Islet precursor cell (in vitro differentiated cells): ENCODE measurements at regions not wholly inside any gene's neighbourhood (a gene's known extent, or its start where the extent isn't known, plus 50 kb on each side); places are given as distances from the start of the nearest gene placed in this dataset.
"Not testable (repeated sequence)": the region's sequence is repeated elsewhere in the genome, so short reads cannot be mapped to it uniquely, and the experiment has no call there.

Experiments
- DNase-seq: peaks from one replicate; pipeline ENCODE4 v3.0.0-alpha.2; 2018

DNA sequence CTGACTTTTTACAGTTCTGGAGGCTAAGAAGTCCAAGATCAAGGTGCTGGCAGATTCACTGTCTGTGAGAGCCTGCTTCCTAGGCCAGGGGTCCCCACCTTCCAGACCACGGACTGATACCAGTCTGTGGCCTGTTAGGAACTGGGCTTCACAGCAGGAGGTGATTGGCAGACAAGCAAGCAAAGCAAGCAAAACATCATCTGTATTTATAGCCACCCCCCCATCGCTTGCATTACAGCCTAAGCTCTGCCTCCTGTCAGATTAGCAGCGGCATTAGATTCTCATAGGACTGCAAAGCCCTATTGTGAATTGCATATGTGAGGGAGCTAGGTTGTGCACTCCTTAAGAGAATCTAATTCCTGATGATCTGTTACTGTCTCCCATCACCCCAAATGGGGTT lies 194.7 kb upstream of the THRB start:
- DNase-seq: no peak

- no peak for DNase-seq
Observed at GRCh38 chr3:24690777-24691176, 196.1 kb upstream of the THRB start.

GRCh38 chr3:24699078-24699477 lies 204.4 kb upstream of the THRB start:
- not testable (repeated sequence) for DNase-seq

- no peak for DNase-seq
Observed at GRCh38 chr3:24704496-24704895, 209.8 kb upstream of the THRB start.

DNA sequence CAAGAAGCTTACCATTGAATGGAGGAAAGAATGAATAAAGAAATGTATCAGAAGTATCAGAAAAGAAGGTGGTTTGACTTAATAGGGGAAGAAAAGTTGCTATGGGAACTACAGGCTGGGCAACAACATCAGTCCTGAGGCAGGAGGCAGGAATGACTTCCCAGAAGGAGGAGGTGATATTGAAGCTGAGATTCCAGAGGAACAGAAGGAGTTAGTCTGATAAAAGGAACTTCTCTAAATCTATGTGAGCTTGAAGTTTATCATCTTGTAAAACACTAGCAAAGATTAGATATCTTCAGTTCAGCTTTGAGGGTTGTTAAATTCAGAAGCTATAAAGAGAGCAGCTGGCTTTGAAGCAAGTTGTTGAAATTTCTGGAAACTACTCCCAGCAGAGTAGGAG lies 213.3 kb upstream of the THRB start:
- DNase-seq: no peak

DNA sequence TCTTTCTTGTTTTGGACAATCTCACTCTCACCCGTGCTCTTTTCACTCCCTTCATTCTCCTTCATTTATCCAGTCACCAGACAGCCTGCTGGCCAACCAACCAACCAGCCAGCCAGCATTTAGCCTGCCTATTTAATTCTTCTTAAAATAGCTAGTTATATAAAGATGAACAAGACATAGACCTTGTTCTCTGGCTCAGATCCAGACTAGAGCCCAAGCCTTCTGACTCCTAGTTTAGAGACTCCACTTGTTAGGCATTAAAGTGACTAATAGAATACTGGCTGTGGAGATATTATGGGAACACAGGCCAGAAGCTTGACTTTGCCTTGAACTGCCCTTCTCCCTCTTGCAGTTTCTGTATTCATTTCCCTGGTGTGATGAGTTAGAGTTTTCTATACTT lies 215.3 kb upstream of the THRB start:
- DNase-seq: no peak

DNA sequence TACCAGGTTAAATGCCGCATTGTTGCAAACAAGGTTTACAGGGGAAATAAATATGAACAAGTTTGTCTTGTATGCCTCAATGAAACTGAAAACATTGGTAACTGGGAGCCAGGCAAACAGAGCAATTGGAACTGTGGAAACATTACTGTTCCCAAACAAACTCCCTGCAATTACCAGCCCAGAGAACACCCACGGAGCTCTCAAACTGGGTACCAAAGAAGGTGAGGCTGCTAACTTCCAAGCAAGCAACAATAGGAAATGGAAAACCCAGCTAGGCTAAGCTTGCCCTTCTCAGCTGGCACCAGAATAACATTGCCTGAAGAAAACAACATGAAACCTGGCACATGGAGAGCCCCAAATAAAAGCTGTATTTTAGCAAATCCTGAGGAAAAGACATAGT lies 218.9 kb upstream of the THRB start:
- no peak for DNase-seq

DNA sequence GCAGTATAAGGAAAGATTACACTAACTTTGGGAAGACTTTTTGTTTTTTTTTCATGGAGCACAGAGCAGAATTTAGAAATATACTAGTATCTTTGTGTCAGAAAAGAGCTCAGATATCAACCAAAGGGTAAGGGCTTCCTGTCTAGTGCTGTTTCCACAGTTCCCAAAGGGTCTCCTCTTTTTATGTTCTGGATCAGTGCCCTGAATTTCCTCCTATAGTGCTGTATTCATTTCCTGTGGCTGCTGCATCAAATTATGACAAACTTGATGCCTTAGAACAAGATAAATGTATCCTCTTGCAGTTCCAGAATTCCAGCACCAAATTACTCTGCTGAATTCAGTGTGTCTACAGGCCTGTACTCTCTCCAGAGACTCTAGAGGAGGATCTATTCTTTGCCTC lies 219.8 kb upstream of the THRB start:
- DNase-seq: no peak

DNA sequence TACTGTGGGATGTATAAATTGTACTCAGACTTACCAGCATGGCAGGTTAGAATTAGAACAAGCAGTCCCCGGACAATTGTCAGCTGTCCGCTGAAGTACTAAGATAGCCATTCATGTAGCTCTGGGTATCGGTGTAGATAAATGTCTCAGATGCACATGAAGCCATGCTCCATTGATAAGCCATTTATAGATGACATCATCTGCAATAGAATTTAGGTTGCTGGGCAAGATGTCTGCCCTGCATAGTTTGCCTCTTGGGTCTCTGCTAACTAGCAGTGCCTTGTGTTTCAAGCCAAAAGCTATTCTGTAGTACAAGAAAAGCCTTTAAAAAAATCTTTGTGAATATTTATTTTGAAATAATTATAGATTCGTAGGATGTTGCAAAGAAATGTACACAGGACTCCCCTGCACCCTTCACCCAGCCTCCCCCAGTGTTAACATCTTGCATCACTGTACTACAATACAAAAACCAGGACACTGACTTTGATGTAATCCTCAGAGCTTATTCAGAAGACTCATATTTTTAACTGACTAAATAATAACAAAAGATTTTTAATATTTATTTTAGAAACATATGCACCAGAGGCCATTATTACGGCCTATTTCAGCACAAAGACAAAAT lies 220.6 kb upstream of the THRB start:
- DNase-seq: no peak

GRCh38 chr3:24722087-24722486 lies 227.4 kb upstream of the THRB start:
- no peak for DNase-seq

DNA sequence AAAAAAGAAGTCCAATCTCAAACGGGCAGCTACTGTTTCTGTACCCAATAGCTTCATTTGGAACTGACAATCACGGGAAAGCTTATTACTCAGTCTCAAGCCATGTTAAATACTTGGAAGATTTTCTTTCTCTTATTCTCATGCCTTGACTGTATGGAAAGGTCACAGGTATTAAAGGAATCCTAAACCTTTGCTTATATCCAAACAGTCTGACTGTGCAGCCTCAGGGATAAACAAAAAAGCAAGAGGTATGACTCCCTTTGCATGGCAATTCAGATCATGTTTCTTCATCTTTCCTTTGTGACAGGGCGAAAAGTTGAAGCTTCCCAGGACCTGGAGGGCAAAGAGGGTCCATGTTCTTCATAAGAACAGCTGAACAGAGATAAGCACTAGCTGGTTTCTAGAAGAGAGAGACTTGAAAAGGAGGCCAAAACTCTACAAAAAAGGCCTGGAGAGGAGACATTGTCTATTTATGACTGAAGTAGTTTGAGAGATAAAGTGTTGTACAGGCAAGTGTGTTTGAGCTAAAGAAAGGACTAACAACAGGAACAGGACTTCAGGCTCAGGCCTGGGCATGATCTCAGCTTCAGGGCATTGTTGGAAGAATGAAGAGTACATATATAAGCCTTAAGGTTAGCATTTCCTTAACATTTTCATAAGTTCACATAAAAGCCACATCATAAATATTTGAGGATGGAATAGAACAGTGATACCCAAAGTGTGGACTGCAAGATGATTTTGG lies 231.0 kb upstream of the THRB start:
- DNase-seq: peak; percentile 59

GRCh38 chr3:24726423-24726822 lies 231.8 kb upstream of the THRB start:
- no peak for DNase-seq

DNA sequence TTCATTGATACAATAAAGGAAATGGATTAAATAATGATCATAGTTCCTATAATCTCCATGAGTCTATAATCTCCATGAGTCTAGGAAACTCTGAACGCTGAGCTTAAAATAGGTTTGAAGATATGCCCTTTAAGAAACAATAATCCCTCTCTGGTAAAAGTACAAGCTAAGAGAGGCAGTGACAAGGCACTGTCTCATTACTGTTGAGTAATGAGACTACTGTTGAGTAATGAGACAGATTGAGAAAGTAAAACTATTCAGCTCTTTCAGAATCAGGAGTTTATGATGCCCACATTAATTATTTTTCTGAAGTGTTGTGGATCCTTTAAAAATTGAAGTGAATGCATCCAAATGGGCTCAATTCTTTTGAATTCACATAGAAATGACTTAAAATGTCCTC lies 235.5 kb upstream of the THRB start:
- DNase-seq: no peak

- no peak for DNase-seq
Observed at GRCh38 chr3:24734019-24734418, 239.4 kb upstream of the THRB start.

GRCh38 chr3:24736701-24737100 lies 242.1 kb upstream of the THRB start:
- DNase-seq: no peak

DNA sequence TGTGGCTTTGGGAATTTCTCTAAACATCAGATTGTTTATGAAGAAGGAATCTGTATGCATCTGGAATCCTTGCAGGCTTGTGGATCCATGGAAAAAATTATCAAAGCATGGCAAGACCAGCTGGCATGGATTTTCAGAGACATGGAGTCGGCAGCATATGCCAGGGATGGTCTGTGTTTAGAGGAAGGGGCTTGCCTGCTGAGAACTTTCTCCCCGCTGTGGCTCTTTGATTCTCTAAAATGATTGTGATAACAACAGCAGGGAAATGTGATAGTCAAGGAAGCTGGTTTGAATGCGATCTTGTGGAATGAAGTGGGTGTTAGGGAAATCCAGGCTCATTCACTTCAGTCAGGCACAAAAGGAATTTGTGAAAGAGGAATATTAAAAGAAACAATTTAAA lies 245.7 kb upstream of the THRB start:
- DNase-seq: no peak

- DNase-seq: no peak
Observed at GRCh38 chr3:24741506-24741905, 246.9 kb upstream of the THRB start.

GRCh38 chr3:24748520-24748919 lies 253.9 kb upstream of the THRB start:
- no peak for DNase-seq

GRCh38 chr3:24751020-24751419 lies 256.4 kb upstream of the THRB start:
- no peak for DNase-seq

- no peak for DNase-seq
Observed at GRCh38 chr3:24756101-24756888, 261.6 kb upstream of the THRB start.

- DNase-seq: no peak
Observed at GRCh38 chr3:24763393-24763792, 268.7 kb upstream of the THRB start.

DNA sequence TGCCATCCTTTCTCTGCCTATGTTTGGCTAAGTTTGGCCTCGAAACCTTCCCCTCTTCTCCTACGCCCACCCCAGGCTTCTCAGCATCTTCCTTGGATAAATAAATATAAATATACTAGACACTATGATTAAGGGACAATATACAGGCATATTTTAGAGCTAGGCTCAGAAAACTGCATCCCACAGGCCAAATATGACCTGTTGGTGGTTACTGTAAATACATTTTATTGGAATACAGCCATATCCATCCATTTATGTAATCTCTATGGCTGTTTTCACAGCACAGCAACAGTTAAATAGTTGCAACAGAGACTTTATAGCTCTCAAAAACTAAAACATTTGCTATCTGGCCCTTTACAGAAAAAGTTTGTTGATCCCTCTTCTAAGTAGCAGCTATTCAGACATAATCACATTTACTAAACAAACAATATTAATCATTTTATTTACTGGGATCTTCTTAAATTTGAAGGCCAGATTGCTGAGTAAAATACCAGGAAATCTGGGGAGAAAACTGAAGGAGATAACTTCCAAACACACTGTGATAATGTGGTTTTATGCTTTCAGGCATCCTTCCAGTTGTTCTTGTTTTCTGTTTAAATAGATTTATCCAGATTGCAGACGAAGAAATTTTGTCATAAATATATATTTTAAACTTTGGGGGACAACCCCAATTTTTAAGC lies 269.7 kb upstream of the THRB start:
- no peak for DNase-seq

DNA sequence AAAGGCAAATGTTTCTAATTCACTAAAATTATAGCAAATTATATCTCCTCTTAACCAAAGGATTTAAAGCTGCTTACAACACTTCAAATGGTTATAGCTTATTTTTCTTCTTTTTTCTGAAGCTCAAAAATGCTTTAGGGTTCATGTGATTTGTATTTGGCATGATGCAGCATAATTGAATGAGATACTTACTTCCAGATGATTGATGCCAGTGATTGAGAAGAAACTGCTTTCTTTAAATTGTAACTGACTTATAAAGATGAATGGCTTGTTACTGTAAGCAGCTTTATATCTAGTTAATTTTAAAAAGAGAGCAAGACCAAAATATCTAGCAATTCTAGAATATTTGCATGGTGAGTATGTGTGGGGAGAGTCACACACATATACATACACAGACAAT lies 270.7 kb upstream of the THRB start:
- no peak for DNase-seq

GRCh38 chr3:24769918-24770317 lies 275.3 kb upstream of the THRB start:
- no peak for DNase-seq
